GM23338 (cell line): ENCODE measurements at regions not wholly inside any gene's neighbourhood (a gene's known extent, or its start where the extent isn't known, plus 50 kb on each side); places are given as distances from the start of the nearest gene placed in this dataset.

Experiments used
- ATAC-seq: fragments of 200-7000 bp; cut with Tn5 transposase; 3 replicates; pipeline ENCODE4 v1.9.1; 2020
- DNase-seq: peaks from one replicate; pipeline ENCODE4 v3.0.0-alpha.2; 2015; ENCODE audit warnings: low spot score
- H2AFZ ChIP-seq: fragments of 200-600 bp; sonication (generic); 2 replicates; pipeline ENCODE4 v1.8.0; 2016; ENCODE audit warnings: antibody characterized with exemption, mild to moderate bottlenecking, moderate library complexity
- H3F3A ChIP-seq: fragments of 200-600 bp; sonication (generic); replicated peaks from 2 replicates; pipeline ENCODE4 v1.8.0; 2017; ENCODE audit warnings: antibody characterized with exemption, mixed run types, low read depth
- H3K27ac ChIP-seq: fragments of 200-600 bp; sonication (generic); 2 replicates; pipeline ENCODE4 v1.6.1; 2016; ENCODE audit warnings: low read depth
- H3K27me3 ChIP-seq: fragments of 200-600 bp; sonication (generic); 2 replicates; pipeline ENCODE4 v1.8.0; 2016; ENCODE audit warnings: mild to moderate bottlenecking, mixed run types, moderate library complexity; ENCODE audit not compliant: insufficient read depth
- H3K36me3 ChIP-seq: fragments of 200-600 bp; sonication (generic); 2 replicates; pipeline ENCODE4 v1.8.0; 2016; ENCODE audit warnings: mild to moderate bottlenecking; ENCODE audit not compliant: insufficient read depth
- H3K4me1 ChIP-seq: fragments of 200-600 bp; sonication (generic); 2 replicates; pipeline ENCODE4 v1.8.0; 2016; ENCODE audit warnings: mild to moderate bottlenecking, moderate library complexity; ENCODE audit not compliant: insufficient read depth
- H3K4me2 ChIP-seq: fragments of 200-600 bp; sonication (generic); 2 replicates; pipeline ENCODE4 v1.7.1; 2017; ENCODE audit warnings: mixed run types
- H3K4me3 ChIP-seq: fragments of 200-600 bp; sonication (generic); 2 replicates; pipeline ENCODE4 v1.6.1; 2016; ENCODE audit warnings: mixed run types
- H3K79me2 ChIP-seq: fragments of 200-600 bp; sonication (generic); replicated peaks from 2 replicates; pipeline ENCODE4 v1.8.0; 2017; ENCODE audit warnings: mild to moderate bottlenecking; ENCODE audit not compliant: insufficient read depth
- H3K9me2 ChIP-seq: fragments of 200-600 bp; sonication (generic); 2 replicates; pipeline ENCODE4 v1.8.0; 2017; ENCODE audit not compliant: insufficient read depth
- H4K20me1 ChIP-seq: fragments of 200-600 bp; sonication (generic); replicated peaks from 2 replicates; pipeline ENCODE4 v1.8.0; 2017; ENCODE audit warnings: mild to moderate bottlenecking; ENCODE audit not compliant: insufficient read depth
- H3K27ac Mint-ChIP-seq: 2 replicates; pipeline ENCODE4 v1.8.0; 2020; ENCODE audit warnings: inconsistent platforms, mild to moderate bottlenecking, moderate library complexity, mixed read lengths
- H3K27me3 Mint-ChIP-seq: 3 replicates; pipeline ENCODE4 v1.8.0; 2022; ENCODE audit warnings: low read depth, mild to moderate bottlenecking, moderate library complexity, mixed read lengths, inconsistent platforms; ENCODE audit not compliant: insufficient read depth, poor library complexity
- H3K36me3 Mint-ChIP-seq: 3 replicates; pipeline ENCODE4 v1.8.0; 2021; ENCODE audit warnings: low read depth, mild to moderate bottlenecking, inconsistent platforms, moderate library complexity, mixed read lengths
- H3K4me1 Mint-ChIP-seq: 3 replicates; pipeline ENCODE4 v1.8.0; 2020; ENCODE audit warnings: mild to moderate bottlenecking, inconsistent platforms, mixed read lengths
- H3K4me3 Mint-ChIP-seq: 3 replicates; pipeline ENCODE4 v1.8.0; 2021; ENCODE audit warnings: moderate library complexity, mild to moderate bottlenecking, inconsistent platforms, mixed read lengths
- H3K9me3 Mint-ChIP-seq: 3 replicates; pipeline ENCODE4 v1.8.0; 2020; ENCODE audit warnings: moderate library complexity, mild to moderate bottlenecking, inconsistent platforms, mixed read lengths
- CREB1 ChIP-seq: fragments of 250-450 bp; sonication (Bioruptor Pico); IDR thresholded peaks from 2 replicates; pipeline ENCODE4 v1.5.0; 2020; ENCODE audit warnings: low read depth, mild to moderate bottlenecking, moderate library complexity
- EZH2 ChIP-seq: fragments of 200-600 bp; sonication (generic); IDR thresholded peaks from one replicate; pipeline ENCODE4 v1.8.0; 2017; ENCODE audit warnings: antibody characterized with exemption, mild to moderate bottlenecking, low read depth; ENCODE audit not compliant: unreplicated experiment
- EZH2phosphoT487 ChIP-seq: fragments of 200-600 bp; sonication (generic); IDR thresholded peaks from one replicate; pipeline ENCODE4 v1.8.1; 2018; ENCODE audit warnings: antibody characterized with exemption; ENCODE audit not compliant: unreplicated experiment
- JUNB ChIP-seq: IDR thresholded peaks from one replicate; pipeline ENCODE4 v1.6.1; 2016; ENCODE audit warnings: antibody characterized with exemption; ENCODE audit not compliant: unreplicated experiment
- NANOG ChIP-seq: IDR thresholded peaks from 2 replicates; pipeline ENCODE4 v1.6.1; 2016; ENCODE audit warnings: antibody characterized with exemption, borderline replicate concordance
- POLR2AphosphoS5 ChIP-seq: IDR thresholded peaks from 2 replicates; pipeline ENCODE4 v1.6.1; 2016; ENCODE audit warnings: antibody characterized with exemption, low read depth
- STAT1 ChIP-seq: IDR thresholded peaks from one replicate; pipeline ENCODE4 v1.6.1; 2016; ENCODE audit warnings: antibody characterized with exemption; ENCODE audit not compliant: unreplicated experiment
- ZNF114 ChIP-seq: fragments of 250-450 bp; sonication (Bioruptor Pico); IDR thresholded peaks from 2 replicates; pipeline ENCODE4 v1.5.0; 2020; ENCODE audit warnings: mild to moderate bottlenecking, moderate library complexity
- ZNF331 ChIP-seq: fragments of 250-450 bp; sonication (Bioruptor Pico); IDR thresholded peaks from 2 replicates; pipeline ENCODE4 v1.5.0; 2020; ENCODE audit warnings: low read depth, mild to moderate bottlenecking, moderate library complexity
- TF ChIP-seq, protein P1 (sequence below), 2 experiments: fragments of 200-600 bp in 1 of 2; sonication (generic) in 1 of 2; conservative IDR thresholded peaks; 2 replicates each; pipeline versions ENCODE4 v1.5.1 to v1.6.1; 2016 to 2017; ENCODE audit warnings: antibody characterized with exemption in 2 of 2, low read depth in 2 of 2, mild to moderate bottlenecking in 2 of 2, moderate library complexity in 1 of 2
- TF ChIP-seq, protein P2 (sequence below): IDR thresholded peaks from 2 replicates; pipeline ENCODE4 v1.6.1; 2016; ENCODE audit warnings: antibody characterized with exemption
- TF ChIP-seq, protein P3 (sequence below): fragments of 250-450 bp; sonication (Bioruptor Pico); IDR thresholded peaks from 2 replicates; pipeline ENCODE4 v1.5.0; 2020; ENCODE audit warnings: mild to moderate bottlenecking, moderate library complexity
- TF ChIP-seq, protein P4 (sequence below): IDR thresholded peaks from one replicate; pipeline ENCODE4 v1.6.1; 2018; ENCODE audit warnings: antibody characterized with exemption; ENCODE audit not compliant: unreplicated experiment

DNA sequence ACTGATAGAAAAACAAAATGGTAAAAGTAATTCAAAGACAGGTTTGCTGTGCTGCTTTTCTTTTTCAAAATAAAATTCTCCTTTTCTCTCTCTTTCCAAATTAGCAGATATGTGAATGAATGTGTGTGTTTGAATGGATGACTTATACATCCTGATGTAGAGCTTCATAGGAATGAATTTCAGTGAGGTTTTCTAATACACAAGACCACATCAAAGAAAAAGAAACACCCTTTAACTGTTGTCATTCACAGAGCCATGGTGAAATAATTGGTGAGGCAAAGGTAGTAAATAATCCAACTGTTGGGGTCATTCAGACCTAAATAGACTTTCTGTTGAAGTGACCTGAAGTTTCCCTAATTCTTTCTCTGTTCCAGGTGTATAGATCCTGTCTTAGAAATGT lies 139.1 kb upstream of the ZPLD1 start:
- H4K20me1 ChIP-seq = no peaks in the 10 kb centered on the region
- H3K4me3 ChIP-seq = no peak overlapping the region
- H3K4me2 ChIP-seq = no peak overlapping the region
- H3K36me3 ChIP-seq = no peaks in the 10 kb centered on the region
- no peak overlapping the region for H3K27ac Mint-ChIP-seq
- DNase-seq (no peak), ATAC-seq (no peak)
- H3K9me3 Mint-ChIP-seq = peaks cover 20% of the 10 kb centered on the region
- no peak overlapping the region for H3K4me3 Mint-ChIP-seq
- TF ChIP-seq EZH2phosphoT487 = no peak
- no peak for TF ChIP-seq POLR2AphosphoS5
- no peak for TF ChIP-seq CREB1 (CRISPR knock-in tag)
- no peak for TF ChIP-seq ZNF114 (CRISPR knock-in tag)
- TF ChIP-seq, protein P1, sequence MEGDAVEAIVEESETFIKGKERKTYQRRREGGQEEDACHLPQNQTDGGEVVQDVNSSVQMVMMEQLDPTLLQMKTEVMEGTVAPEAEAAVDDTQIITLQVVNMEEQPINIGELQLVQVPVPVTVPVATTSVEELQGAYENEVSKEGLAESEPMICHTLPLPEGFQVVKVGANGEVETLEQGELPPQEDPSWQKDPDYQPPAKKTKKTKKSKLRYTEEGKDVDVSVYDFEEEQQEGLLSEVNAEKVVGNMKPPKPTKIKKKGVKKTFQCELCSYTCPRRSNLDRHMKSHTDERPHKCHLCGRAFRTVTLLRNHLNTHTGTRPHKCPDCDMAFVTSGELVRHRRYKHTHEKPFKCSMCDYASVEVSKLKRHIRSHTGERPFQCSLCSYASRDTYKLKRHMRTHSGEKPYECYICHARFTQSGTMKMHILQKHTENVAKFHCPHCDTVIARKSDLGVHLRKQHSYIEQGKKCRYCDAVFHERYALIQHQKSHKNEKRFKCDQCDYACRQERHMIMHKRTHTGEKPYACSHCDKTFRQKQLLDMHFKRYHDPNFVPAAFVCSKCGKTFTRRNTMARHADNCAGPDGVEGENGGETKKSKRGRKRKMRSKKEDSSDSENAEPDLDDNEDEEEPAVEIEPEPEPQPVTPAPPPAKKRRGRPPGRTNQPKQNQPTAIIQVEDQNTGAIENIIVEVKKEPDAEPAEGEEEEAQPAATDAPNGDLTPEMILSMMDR (conservative IDR thresholded peaks at IDR 0.05; ENCODE audit: low read depth in 2 of 2) = no peak
- TF ChIP-seq EZH2 = no peak
- TF ChIP-seq JUNB = no peak
- TF ChIP-seq ZNF331 (CRISPR knock-in tag) = no peak
- TF ChIP-seq, protein P2, sequence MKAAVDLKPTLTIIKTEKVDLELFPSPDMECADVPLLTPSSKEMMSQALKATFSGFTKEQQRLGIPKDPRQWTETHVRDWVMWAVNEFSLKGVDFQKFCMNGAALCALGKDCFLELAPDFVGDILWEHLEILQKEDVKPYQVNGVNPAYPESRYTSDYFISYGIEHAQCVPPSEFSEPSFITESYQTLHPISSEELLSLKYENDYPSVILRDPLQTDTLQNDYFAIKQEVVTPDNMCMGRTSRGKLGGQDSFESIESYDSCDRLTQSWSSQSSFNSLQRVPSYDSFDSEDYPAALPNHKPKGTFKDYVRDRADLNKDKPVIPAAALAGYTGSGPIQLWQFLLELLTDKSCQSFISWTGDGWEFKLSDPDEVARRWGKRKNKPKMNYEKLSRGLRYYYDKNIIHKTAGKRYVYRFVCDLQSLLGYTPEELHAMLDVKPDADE = no peak
- no peak for TF ChIP-seq NANOG
- TF ChIP-seq, protein P3, sequence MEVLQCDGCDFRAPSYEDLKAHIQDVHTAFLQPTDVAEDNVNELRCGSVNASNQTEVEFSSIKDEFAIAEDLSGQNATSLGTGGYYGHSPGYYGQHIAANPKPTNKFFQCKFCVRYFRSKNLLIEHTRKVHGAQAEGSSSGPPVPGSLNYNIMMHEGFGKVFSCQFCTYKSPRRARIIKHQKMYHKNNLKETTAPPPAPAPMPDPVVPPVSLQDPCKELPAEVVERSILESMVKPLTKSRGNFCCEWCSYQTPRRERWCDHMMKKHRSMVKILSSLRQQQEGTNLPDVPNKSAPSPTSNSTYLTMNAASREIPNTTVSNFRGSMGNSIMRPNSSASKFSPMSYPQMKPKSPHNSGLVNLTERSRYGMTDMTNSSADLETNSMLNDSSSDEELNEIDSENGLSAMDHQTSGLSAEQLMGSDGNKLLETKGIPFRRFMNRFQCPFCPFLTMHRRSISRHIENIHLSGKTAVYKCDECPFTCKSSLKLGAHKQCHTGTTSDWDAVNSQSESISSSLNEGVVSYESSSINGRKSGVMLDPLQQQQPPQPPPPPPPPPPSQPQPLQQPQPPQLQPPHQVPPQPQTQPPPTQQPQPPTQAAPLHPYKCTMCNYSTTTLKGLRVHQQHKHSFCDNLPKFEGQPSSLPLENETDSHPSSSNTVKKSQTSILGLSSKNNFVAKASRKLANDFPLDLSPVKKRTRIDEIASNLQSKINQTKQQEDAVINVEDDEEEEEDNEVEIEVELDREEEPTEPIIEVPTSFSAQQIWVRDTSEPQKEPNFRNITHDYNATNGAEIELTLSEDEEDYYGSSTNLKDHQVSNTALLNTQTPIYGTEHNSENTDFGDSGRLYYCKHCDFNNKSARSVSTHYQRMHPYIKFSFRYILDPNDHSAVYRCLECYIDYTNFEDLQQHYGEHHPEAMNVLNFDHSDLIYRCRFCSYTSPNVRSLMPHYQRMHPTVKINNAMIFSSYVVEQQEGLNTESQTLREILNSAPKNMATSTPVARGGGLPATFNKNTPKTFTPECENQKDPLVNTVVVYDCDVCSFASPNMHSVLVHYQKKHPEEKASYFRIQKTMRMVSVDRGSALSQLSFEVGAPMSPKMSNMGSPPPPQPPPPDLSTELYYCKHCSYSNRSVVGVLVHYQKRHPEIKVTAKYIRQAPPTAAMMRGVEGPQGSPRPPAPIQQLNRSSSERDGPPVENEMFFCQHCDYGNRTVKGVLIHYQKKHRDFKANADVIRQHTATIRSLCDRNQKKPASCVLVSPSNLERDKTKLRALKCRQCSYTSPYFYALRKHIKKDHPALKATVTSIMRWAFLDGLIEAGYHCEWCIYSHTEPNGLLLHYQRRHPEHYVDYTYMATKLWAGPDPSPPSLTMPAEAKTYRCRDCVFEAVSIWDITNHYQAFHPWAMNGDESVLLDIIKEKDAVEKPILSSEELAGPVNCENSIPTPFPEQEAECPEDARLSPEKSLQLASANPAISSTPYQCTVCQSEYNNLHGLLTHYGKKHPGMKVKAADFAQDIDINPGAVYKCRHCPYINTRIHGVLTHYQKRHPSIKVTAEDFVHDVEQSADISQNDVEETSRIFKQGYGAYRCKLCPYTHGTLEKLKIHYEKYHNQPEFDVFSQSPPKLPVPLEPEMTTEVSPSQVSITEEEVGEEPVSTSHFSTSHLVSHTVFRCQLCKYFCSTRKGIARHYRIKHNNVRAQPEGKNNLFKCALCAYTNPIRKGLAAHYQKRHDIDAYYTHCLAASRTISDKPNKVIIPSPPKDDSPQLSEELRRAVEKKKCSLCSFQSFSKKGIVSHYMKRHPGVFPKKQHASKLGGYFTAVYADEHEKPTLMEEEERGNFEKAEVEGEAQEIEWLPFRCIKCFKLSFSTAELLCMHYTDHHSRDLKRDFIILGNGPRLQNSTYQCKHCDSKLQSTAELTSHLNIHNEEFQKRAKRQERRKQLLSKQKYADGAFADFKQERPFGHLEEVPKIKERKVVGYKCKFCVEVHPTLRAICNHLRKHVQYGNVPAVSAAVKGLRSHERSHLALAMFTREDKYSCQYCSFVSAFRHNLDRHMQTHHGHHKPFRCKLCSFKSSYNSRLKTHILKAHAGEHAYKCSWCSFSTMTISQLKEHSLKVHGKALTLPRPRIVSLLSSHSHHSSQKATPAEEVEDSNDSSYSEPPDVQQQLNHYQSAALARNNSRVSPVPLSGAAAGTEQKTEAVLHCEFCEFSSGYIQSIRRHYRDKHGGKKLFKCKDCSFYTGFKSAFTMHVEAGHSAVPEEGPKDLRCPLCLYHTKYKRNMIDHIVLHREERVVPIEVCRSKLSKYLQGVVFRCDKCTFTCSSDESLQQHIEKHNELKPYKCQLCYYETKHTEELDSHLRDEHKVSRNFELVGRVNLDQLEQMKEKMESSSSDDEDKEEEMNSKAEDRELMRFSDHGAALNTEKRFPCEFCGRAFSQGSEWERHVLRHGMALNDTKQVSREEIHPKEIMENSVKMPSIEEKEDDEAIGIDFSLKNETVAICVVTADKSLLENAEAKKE (CRISPR knock-in tag) = no peak
- TF ChIP-seq STAT1 = no peak
- TF ChIP-seq, protein P4, sequence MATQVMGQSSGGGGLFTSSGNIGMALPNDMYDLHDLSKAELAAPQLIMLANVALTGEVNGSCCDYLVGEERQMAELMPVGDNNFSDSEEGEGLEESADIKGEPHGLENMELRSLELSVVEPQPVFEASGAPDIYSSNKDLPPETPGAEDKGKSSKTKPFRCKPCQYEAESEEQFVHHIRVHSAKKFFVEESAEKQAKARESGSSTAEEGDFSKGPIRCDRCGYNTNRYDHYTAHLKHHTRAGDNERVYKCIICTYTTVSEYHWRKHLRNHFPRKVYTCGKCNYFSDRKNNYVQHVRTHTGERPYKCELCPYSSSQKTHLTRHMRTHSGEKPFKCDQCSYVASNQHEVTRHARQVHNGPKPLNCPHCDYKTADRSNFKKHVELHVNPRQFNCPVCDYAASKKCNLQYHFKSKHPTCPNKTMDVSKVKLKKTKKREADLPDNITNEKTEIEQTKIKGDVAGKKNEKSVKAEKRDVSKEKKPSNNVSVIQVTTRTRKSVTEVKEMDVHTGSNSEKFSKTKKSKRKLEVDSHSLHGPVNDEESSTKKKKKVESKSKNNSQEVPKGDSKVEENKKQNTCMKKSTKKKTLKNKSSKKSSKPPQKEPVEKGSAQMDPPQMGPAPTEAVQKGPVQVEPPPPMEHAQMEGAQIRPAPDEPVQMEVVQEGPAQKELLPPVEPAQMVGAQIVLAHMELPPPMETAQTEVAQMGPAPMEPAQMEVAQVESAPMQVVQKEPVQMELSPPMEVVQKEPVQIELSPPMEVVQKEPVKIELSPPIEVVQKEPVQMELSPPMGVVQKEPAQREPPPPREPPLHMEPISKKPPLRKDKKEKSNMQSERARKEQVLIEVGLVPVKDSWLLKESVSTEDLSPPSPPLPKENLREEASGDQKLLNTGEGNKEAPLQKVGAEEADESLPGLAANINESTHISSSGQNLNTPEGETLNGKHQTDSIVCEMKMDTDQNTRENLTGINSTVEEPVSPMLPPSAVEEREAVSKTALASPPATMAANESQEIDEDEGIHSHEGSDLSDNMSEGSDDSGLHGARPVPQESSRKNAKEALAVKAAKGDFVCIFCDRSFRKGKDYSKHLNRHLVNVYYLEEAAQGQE = no peak
- H3K9me2 ChIP-seq = peaks cover 6% of the 10 kb centered on the region
- no peaks in the 10 kb centered on the region for H3K79me2 ChIP-seq
- no peaks in the 10 kb centered on the region for H3K27me3 Mint-ChIP-seq
- H3K36me3 Mint-ChIP-seq = peaks cover 21% of the 10 kb centered on the region
- no peak overlapping the region for H3K27ac ChIP-seq
- peaks cover 12% of the 10 kb centered on the region for H3K4me1 Mint-ChIP-seq
- H3F3A ChIP-seq = no peaks in the 10 kb centered on the region
- no peaks in the 10 kb centered on the region for H3K27me3 ChIP-seq
- no peaks in the 10 kb centered on the region for H3K4me1 ChIP-seq
- no peak overlapping the region for H2AFZ ChIP-seq
